Ascending aorta (tissue), 2 donors: ENCODE measurements at regions not wholly inside any gene's neighbourhood (a gene's known extent, or its start where the extent isn't known, plus 50 kb on each side); places are given as distances from the start of the nearest gene placed in this dataset.

Experiments used
- DNase-seq, 2 donors: peaks; one replicate each; pipeline ENCODE4 v3.0.0-alpha.2; 2019; ENCODE audit warnings: low spot score in 2 of 2
- H3K27ac ChIP-seq, 2 donors: fragments of 200-600 bp; sonication (generic); one replicate each; pipeline ENCODE4 v1.5.1; 2016 to 2017; ENCODE audit warnings: mild to moderate bottlenecking in 1 of 2
- H3K27me3 ChIP-seq: fragments of 200-600 bp; sonication (generic); one replicate; pipeline ENCODE4 v1.5.1; 2017
- H3K36me3 ChIP-seq, 2 donors: fragments of 200-600 bp; sonication (generic); one replicate each; pipeline ENCODE4 v1.5.1; 2016
- H3K4me1 ChIP-seq, 2 donors: fragments of 200-600 bp; sonication (generic); one replicate each; pipeline ENCODE4 v1.5.1; 2016 to 2017; ENCODE audit warnings: mild to moderate bottlenecking in 1 of 2
- H3K4me3 ChIP-seq, 2 donors: fragments of 200-600 bp; sonication (generic); one replicate each; pipeline ENCODE4 v1.5.1; 2016 to 2017; ENCODE audit warnings: mild to moderate bottlenecking in 1 of 2
- H3K9me3 ChIP-seq, 2 donors: fragments of 200-600 bp; sonication (generic); one replicate each; pipeline ENCODE4 v1.5.1; 2016
- CTCF ChIP-seq, 3 experiments: fragments of 200-600 bp in 2 of 3; fragments of 450-650 bp in 1 of 3; sonication (generic) in 2 of 3; IDR thresholded peaks; one replicate each; pipeline ENCODE4 v1.5.1; 2016 to 2019; ENCODE audit warnings: antibody characterized with exemption in 3 of 3, mild to moderate bottlenecking in 1 of 3, moderate library complexity in 1 of 3
- intact Hi-C: fragments of 100-400 bp; cut with DNase I; formaldehyde crosslinking; loops from one replicate; pipeline ENCODE4 v1.15.1; 2023

GRCh38 chr16:49924078-49924477 is 68.2 kb upstream of the ZNF423 start:
- H3K27me3 ChIP-seq, result no peaks in the 10 kb centered on the region
- H3K36me3 ChIP-seq, result no peaks in the 10 kb centered on the region
- H3K27ac ChIP-seq, result no peak overlapping the region
- no peak for TF ChIP-seq CTCF (IDR thresholded peaks at IDR 0.05)
- intact Hi-C loops, result loop anchor here (5.0 kb wide), 1 partner anchor 432 kb away; no protein-coding TSS in a partner anchor
- H3K4me3 ChIP-seq, result no peak overlapping the region
- no peaks in the 10 kb centered on the region for H3K4me1 ChIP-seq
- H3K9me3 ChIP-seq, result no peaks in the 10 kb centered on the region
- DNase-seq, result no peak

GRCh38 chr16:49926941-49927340 is 71.0 kb upstream of the ZNF423 start:
- intact Hi-C loops, result no loop called here
- Histone ChIP-seq H3K4me1 (no peaks in the 10 kb centered on the region), H3K27ac (no peak overlapping the region), H3K4me3 (no peak overlapping the region), H3K27me3 (no peaks in the 10 kb centered on the region), H3K36me3 (no peaks in the 10 kb centered on the region), H3K9me3 (no peaks in the 10 kb centered on the region)
- no peak for TF ChIP-seq CTCF (IDR thresholded peaks at IDR 0.05)
- DNase-seq, result no peak

GRCh38 chr16:49928176-49929041 is 72.5 kb upstream of the ZNF423 start:
- no peaks in the 10 kb centered on the region for H3K4me1 ChIP-seq
- H3K9me3 ChIP-seq, result no peaks in the 10 kb centered on the region
- no peak overlapping the region for H3K4me3 ChIP-seq
- intact Hi-C loops, result no loop called here
- H3K36me3 ChIP-seq, result no peaks in the 10 kb centered on the region
- no peak overlapping the region for H3K27ac ChIP-seq
- TF ChIP-seq CTCF (IDR thresholded peaks at IDR 0.05), result no peak
- no peaks in the 10 kb centered on the region for H3K27me3 ChIP-seq
- no peak for DNase-seq

GRCh38 chr16:49929626-49930025 is 73.7 kb upstream of the ZNF423 start:
- Histone ChIP-seq H3K9me3 (no peaks in the 10 kb centered on the region), H3K4me3 (no peak overlapping the region), H3K36me3 (no peaks in the 10 kb centered on the region), H3K27me3 (no peaks in the 10 kb centered on the region), H3K27ac (no peak overlapping the region), H3K4me1 (no peaks in the 10 kb centered on the region)
- intact Hi-C loops, result no loop called here
- no peak for TF ChIP-seq CTCF (IDR thresholded peaks at IDR 0.05)
- DNase-seq, result no peak

- no peaks in the 10 kb centered on the region for H3K9me3 ChIP-seq
- no peak overlapping the region for H3K4me3 ChIP-seq
- no peaks in the 10 kb centered on the region for H3K27me3 ChIP-seq
- H3K27ac ChIP-seq, result no peak overlapping the region
- no peak for TF ChIP-seq CTCF (IDR thresholded peaks at IDR 0.05)
- no peaks in the 10 kb centered on the region for H3K36me3 ChIP-seq
- DNase-seq, result no peak
- intact Hi-C loops, result no loop called here
- no peaks in the 10 kb centered on the region for H3K4me1 ChIP-seq
These were observed 74.9 kb upstream of the ZNF423 start for GRCh38 chr16:49930841-49931240.
